ENCODE measurements at regions not wholly inside any gene's neighbourhood (a gene's known extent, or its start where the extent isn't known, plus 50 kb on each side); places are given as distances from the start of the nearest gene placed in this dataset.

DNA sequence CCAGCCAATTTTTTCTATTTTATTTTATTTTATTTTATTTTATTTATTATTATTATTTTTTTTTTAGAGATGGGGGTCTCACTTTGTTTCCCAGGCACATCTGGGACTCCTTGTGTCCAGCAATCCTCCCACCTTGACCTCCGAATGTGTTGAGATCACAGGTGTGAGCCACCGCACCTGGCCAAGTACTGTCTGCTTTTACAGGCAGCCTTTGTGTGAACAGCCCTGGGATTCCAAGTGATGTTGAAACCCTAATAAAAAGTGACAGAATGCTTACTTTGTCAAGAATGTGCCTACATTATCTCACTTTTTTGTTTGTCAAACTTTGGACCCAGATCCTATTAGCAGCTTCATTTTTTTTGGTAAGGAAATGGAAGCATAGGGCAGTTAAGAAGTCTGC, 220.1 kb upstream of the EDNRB start:
- Histone ChIP-seq H2AFZ (ENCODE audit: low read length) (no peak overlapping the region), H3K79me2 (ENCODE audit: low read length) (no peaks in the 10 kb centered on the region), H3K27ac (ENCODE audit: low read length) (no peak overlapping the region), H3K9me3 (replicated peaks; ENCODE audit: insufficient read depth, low read length) (no peaks in the 10 kb centered on the region), H3K9ac (ENCODE audit: low read length) (no peak overlapping the region), H3K9me2 (replicated peaks; ENCODE audit: insufficient read depth, low read length) (no peaks in the 10 kb centered on the region), H4K20me1 (ENCODE audit: insufficient read depth, low read length) (no peaks in the 10 kb centered on the region), H3F3A (ENCODE audit: insufficient read depth, low read length) (no peaks in the 10 kb centered on the region), H3K27me3 (replicated peaks; ENCODE audit: insufficient read depth, low read length) (no peaks in the 10 kb centered on the region), H3K4me2 (ENCODE audit: low read depth, low read length) (no peak overlapping the region), H3K4me1 (ENCODE audit: low read length) (peaks cover 29% of the 10 kb centered on the region), H3K36me3 (replicated peaks; ENCODE audit: insufficient read depth, low read length) (no peaks in the 10 kb centered on the region), H3K4me3 (ENCODE audit: low read length) (no peak overlapping the region)
- no peak for TF ChIP-seq EZH2phosphoT487 (IDR thresholded peaks at IDR 0.05; ENCODE audit: low read length)
- TF ChIP-seq CTCF (IDR thresholded peaks at IDR 0.05; ENCODE audit: low read length): no peak
- no peak for TF ChIP-seq EZH2 (optimal IDR thresholded peaks at IDR 0.05; ENCODE audit: low read depth, low read length)
- no peak for DNase-seq

GRCh38 chr13:78137404-78138142, 218.9 kb upstream of the EDNRB start:
- Histone ChIP-seq H3K36me3 (replicated peaks; ENCODE audit: insufficient read depth, low read length) (no peaks in the 10 kb centered on the region), H3F3A (ENCODE audit: insufficient read depth, low read length) (no peaks in the 10 kb centered on the region), H2AFZ (ENCODE audit: low read length) (peak overlapping the region; percentile 69), H3K9me3 (replicated peaks; ENCODE audit: insufficient read depth, low read length) (no peaks in the 10 kb centered on the region), H3K27me3 (replicated peaks; ENCODE audit: insufficient read depth, low read length) (no peaks in the 10 kb centered on the region), H3K79me2 (ENCODE audit: low read length) (no peaks in the 10 kb centered on the region), H3K4me2 (ENCODE audit: low read depth, low read length) (peak overlapping the region; percentile 52), H3K4me3 (ENCODE audit: low read length) (peak overlapping the region; percentile 26; the same call in 1 of the 2 replicates), H3K9me2 (replicated peaks; ENCODE audit: insufficient read depth, low read length) (no peaks in the 10 kb centered on the region), H3K4me1 (ENCODE audit: low read length) (peaks cover 34% of the 10 kb centered on the region), H3K27ac (ENCODE audit: low read length) (no peak overlapping the region; the same call in 1 of the 2 replicates), H3K9ac (ENCODE audit: low read length) (peak overlapping the region; percentile 17; the same call in 1 of the 2 replicates), H4K20me1 (ENCODE audit: insufficient read depth, low read length) (no peaks in the 10 kb centered on the region)
- TF ChIP-seq EZH2 (optimal IDR thresholded peaks at IDR 0.05; ENCODE audit: low read depth, low read length) (no peak), CTCF (IDR thresholded peaks at IDR 0.05; ENCODE audit: low read length) (peak; percentile 83)
- peak; percentile 67 for DNase-seq

DNA sequence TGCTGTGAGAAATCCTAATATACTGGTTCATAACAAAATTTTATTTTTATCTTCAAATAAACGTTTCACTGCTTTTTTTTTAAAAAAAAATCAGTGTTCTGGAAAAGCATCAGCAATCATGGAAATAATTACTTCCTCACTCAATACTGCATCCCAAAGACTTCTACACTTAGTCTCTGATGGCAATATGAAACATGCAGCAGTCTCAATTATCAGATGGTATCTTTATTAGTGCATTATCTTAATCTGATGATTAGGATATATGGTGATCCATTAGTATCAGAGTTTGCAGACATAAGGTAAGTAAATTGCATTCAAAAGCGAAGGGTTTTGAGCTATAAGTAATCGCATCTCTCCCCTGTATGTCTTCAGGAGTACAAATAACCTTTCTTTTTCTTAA, 218.3 kb upstream of the EDNRB start:
- H3K27ac ChIP-seq (ENCODE audit: low read length): no peak overlapping the region; the same call in 1 of the 2 replicates
- H3K4me2 ChIP-seq (ENCODE audit: low read depth, low read length): no peak overlapping the region
- 0 out of 2 replicates have a peak, but pooled peaks cover under 1% of the 10 kb centered on the region for H3F3A ChIP-seq (ENCODE audit: insufficient read depth, low read length)
- DNase-seq: no peak
- no peaks in the 10 kb centered on the region for H3K9me3 ChIP-seq (replicated peaks; ENCODE audit: insufficient read depth, low read length)
- H3K9ac ChIP-seq (ENCODE audit: low read length): no peak overlapping the region
- no peaks in the 10 kb centered on the region for H3K9me2 ChIP-seq (replicated peaks; ENCODE audit: insufficient read depth, low read length)
- H3K4me1 ChIP-seq (ENCODE audit: low read length): peaks cover 40% of the 10 kb centered on the region
- no peaks in the 10 kb centered on the region for H4K20me1 ChIP-seq (ENCODE audit: insufficient read depth, low read length)
- TF ChIP-seq CTCF (IDR thresholded peaks at IDR 0.05; ENCODE audit: low read length) (no peak), EZH2 (optimal IDR thresholded peaks at IDR 0.05; ENCODE audit: low read depth, low read length) (no peak), EZH2phosphoT487 (IDR thresholded peaks at IDR 0.05; ENCODE audit: low read length) (no peak)
- no peak overlapping the region for H2AFZ ChIP-seq (ENCODE audit: low read length)
- H3K79me2 ChIP-seq (ENCODE audit: low read length): no peaks in the 10 kb centered on the region
- H3K36me3 ChIP-seq (replicated peaks; ENCODE audit: insufficient read depth, low read length): no peaks in the 10 kb centered on the region
- H3K27me3 ChIP-seq (replicated peaks; ENCODE audit: insufficient read depth, low read length): no peaks in the 10 kb centered on the region
- H3K4me3 ChIP-seq (ENCODE audit: low read length): no peak overlapping the region

Measured in MM.1S (cell line).